Neural progenitor cell (in vitro differentiated cells): ENCODE measurements at regions not wholly inside any gene's neighbourhood (a gene's known extent, or its start where the extent isn't known, plus 50 kb on each side); places are given as distances from the start of the nearest gene placed in this dataset.

ENCODE experiments used
- DNase-seq: peaks from one replicate; pipeline ENCODE4 v3.0.0-alpha.2; 2016; ENCODE audit warnings: low spot score
- H2AFZ ChIP-seq: fragments of 200-600 bp; sonication (generic); replicated peaks from 2 replicates; pipeline ENCODE4 v1.6.1; 2016; ENCODE audit warnings: antibody characterized with exemption
- H3F3A ChIP-seq: fragments of 200-600 bp; sonication (generic); 2 replicates; pipeline ENCODE4 v1.6.1; 2016; ENCODE audit warnings: antibody characterized with exemption, low read depth
- H3K27ac ChIP-seq: fragments of 200-600 bp; sonication (generic); 2 replicates; pipeline ENCODE4 v1.5.1; 2016; ENCODE audit warnings: mild to moderate bottlenecking
- H3K27me3 ChIP-seq: fragments of 200-600 bp; sonication (generic); 2 replicates; pipeline ENCODE4 v1.6.1; 2016; ENCODE audit warnings: mild to moderate bottlenecking, moderate library complexity
- H3K36me3 ChIP-seq: fragments of 200-600 bp; sonication (generic); 2 replicates; pipeline ENCODE4 v1.5.1; 2016
- H3K4me1 ChIP-seq: fragments of 200-600 bp; sonication (generic); 2 replicates; pipeline ENCODE4 v1.6.1; 2016; ENCODE audit warnings: mixed run types
- H3K4me2 ChIP-seq: fragments of 200-600 bp; sonication (generic); 2 replicates; pipeline ENCODE4 v1.6.1; 2016
- H3K4me3 ChIP-seq: fragments of 200-600 bp; sonication (generic); 2 replicates; pipeline ENCODE4 v1.5.1; 2016
- H3K79me2 ChIP-seq: fragments of 200-600 bp; sonication (generic); 2 replicates; pipeline ENCODE4 v1.6.1; 2016; ENCODE audit warnings: low read depth
- H3K9ac ChIP-seq: fragments of 200-600 bp; sonication (generic); 2 replicates; pipeline ENCODE4 v1.6.1; 2016
- H3K9me3 ChIP-seq: fragments of 200-600 bp; sonication (generic); 2 replicates; pipeline ENCODE4 v1.5.1; 2016; ENCODE audit warnings: low read depth
- H4K20me1 ChIP-seq: fragments of 200-600 bp; sonication (generic); 2 replicates; pipeline ENCODE4 v1.6.1; 2016; ENCODE audit warnings: low read depth
- H3K27ac Mint-ChIP-seq: 3 replicates; pipeline ENCODE4 v1.8.0; 2021; ENCODE audit warnings: mixed read lengths
- H3K27me3 Mint-ChIP-seq: 2 replicates; pipeline ENCODE4 v1.8.0; 2022; ENCODE audit warnings: low read depth, mild to moderate bottlenecking, inconsistent platforms, moderate library complexity, mixed read lengths; ENCODE audit not compliant: insufficient read depth
- H3K36me3 Mint-ChIP-seq: 3 replicates; pipeline ENCODE4 v1.8.0; 2021; ENCODE audit warnings: mixed read lengths
- H3K4me1 Mint-ChIP-seq: 3 replicates; pipeline ENCODE4 v1.8.0; 2021; ENCODE audit warnings: mixed read lengths
- H3K4me3 Mint-ChIP-seq: 3 replicates; pipeline ENCODE4 v1.8.0; 2021; ENCODE audit warnings: mild to moderate bottlenecking, moderate library complexity, mixed read lengths
- H3K9me3 Mint-ChIP-seq: 3 replicates; pipeline ENCODE4 v1.8.0; 2020; ENCODE audit warnings: mixed read lengths
- CTCF ChIP-seq: fragments of 200-600 bp; sonication (generic); IDR thresholded peaks from 2 replicates; pipeline ENCODE4 v1.5.1; 2017; ENCODE audit warnings: antibody characterized with exemption, mild to moderate bottlenecking
- EZH2 ChIP-seq: fragments of 200-600 bp; sonication (generic); IDR thresholded peaks from 2 replicates; pipeline ENCODE4 v1.6.1; 2017; ENCODE audit warnings: antibody characterized with exemption, mild to moderate bottlenecking, moderate library complexity
- EZH2phosphoT487 ChIP-seq: fragments of 200-600 bp; sonication (generic); IDR thresholded peaks from 2 replicates; pipeline ENCODE4 v1.6.1; 2017; ENCODE audit warnings: antibody characterized with exemption

- Mint-ChIP-seq H3K27ac (no peak overlapping the region), H3K9me3 (no peaks in the 10 kb centered on the region), H3K36me3 (no peaks in the 10 kb centered on the region), H3K4me3 (no peak overlapping the region), H3K27me3 (no peaks in the 10 kb centered on the region), H3K4me1 (peaks cover 14% of the 10 kb centered on the region)
- DNase-seq, result no peak
- TF ChIP-seq EZH2phosphoT487, result no peak
- TF ChIP-seq EZH2, result no peak
- TF ChIP-seq CTCF, result no peak
- Histone ChIP-seq H3K9ac (no peak overlapping the region), H3K4me3 (no peak overlapping the region), H3K79me2 (no peaks in the 10 kb centered on the region), H3K36me3 (no peaks in the 10 kb centered on the region), H3K9me3 (no peaks in the 10 kb centered on the region), H3K27me3 (no peaks in the 10 kb centered on the region), H3K4me1 (peaks cover 2% of the 10 kb centered on the region), H2AFZ (no peak overlapping the region), H3K4me2 (no peak overlapping the region), H3K27ac (no peak overlapping the region), H3F3A (no peaks in the 10 kb centered on the region), H4K20me1 (no peaks in the 10 kb centered on the region)
Observed at GRCh38 chr3:187916072-187916471, 170.8 kb upstream of the BCL6 start.

GRCh38 chr3:187918081-187918644 is 172.9 kb upstream of the BCL6 start:
- H3K27ac Mint-ChIP-seq, result no peak overlapping the region
- TF ChIP-seq EZH2 (no peak), CTCF (no peak), EZH2phosphoT487 (no peak)
- H3K4me3 Mint-ChIP-seq, result no peak overlapping the region
- Histone ChIP-seq H3K36me3 (no peaks in the 10 kb centered on the region), H3K79me2 (no peaks in the 10 kb centered on the region), H3K9me3 (no peaks in the 10 kb centered on the region), H3K4me2 (no peak overlapping the region), H3F3A (no peaks in the 10 kb centered on the region), H3K4me1 (peaks cover 2% of the 10 kb centered on the region), H3K27ac (no peak overlapping the region), H4K20me1 (no peaks in the 10 kb centered on the region), H3K9ac (no peak overlapping the region), H3K4me3 (no peak overlapping the region), H2AFZ (no peak overlapping the region), H3K27me3 (no peaks in the 10 kb centered on the region)
- no peaks in the 10 kb centered on the region for H3K9me3 Mint-ChIP-seq
- DNase-seq, result no peak
- H3K4me1 Mint-ChIP-seq, result peaks cover 14% of the 10 kb centered on the region
- no peaks in the 10 kb centered on the region for H3K36me3 Mint-ChIP-seq
- H3K27me3 Mint-ChIP-seq, result no peaks in the 10 kb centered on the region

GRCh38 chr3:187919048-187919447 is 173.8 kb upstream of the BCL6 start:
- H3K9ac ChIP-seq, result no peak overlapping the region
- H2AFZ ChIP-seq, result no peak overlapping the region
- DNase-seq, result no peak
- no peaks in the 10 kb centered on the region for H3K9me3 ChIP-seq
- peaks cover 2% of the 10 kb centered on the region for H3K4me1 ChIP-seq
- H3K4me1 Mint-ChIP-seq, result peaks cover 14% of the 10 kb centered on the region
- TF ChIP-seq EZH2 (no peak), EZH2phosphoT487 (no peak), CTCF (no peak)
- H3K4me3 ChIP-seq, result no peak overlapping the region
- no peak overlapping the region for H3K27ac ChIP-seq
- no peaks in the 10 kb centered on the region for H3K79me2 ChIP-seq
- no peak overlapping the region for H3K27ac Mint-ChIP-seq
- H3K27me3 Mint-ChIP-seq, result no peaks in the 10 kb centered on the region
- no peaks in the 10 kb centered on the region for H3K27me3 ChIP-seq
- no peaks in the 10 kb centered on the region for H4K20me1 ChIP-seq
- no peaks in the 10 kb centered on the region for H3F3A ChIP-seq
- H3K9me3 Mint-ChIP-seq, result peaks cover 6% of the 10 kb centered on the region
- H3K36me3 ChIP-seq, result no peaks in the 10 kb centered on the region
- H3K36me3 Mint-ChIP-seq, result no peaks in the 10 kb centered on the region
- no peak overlapping the region for H3K4me3 Mint-ChIP-seq
- no peak overlapping the region for H3K4me2 ChIP-seq
